Endodermal cell (in vitro differentiated cells): ENCODE measurements at regions not wholly inside any gene's neighbourhood (a gene's known extent, or its start where the extent isn't known, plus 50 kb on each side); places are given as distances from the start of the nearest gene placed in this dataset.
A peak's percentile ranks its signal among the peaks of the same experiment; 100 is the strongest.
"Not testable (repeated sequence)": the region's sequence is repeated elsewhere in the genome, so short reads cannot be mapped to it uniquely, and the experiment has no call there.

Source experiments
- DNase-seq: peaks from one replicate; pipeline ENCODE4 v3.0.0-alpha.2; 2017
- H3K27ac ChIP-seq: 2 replicates; pipeline ENCODE4 v1.5.1; 2013; ENCODE audit warnings: mild to moderate bottlenecking, low read depth, low read length, moderate library complexity
- H3K27me3 ChIP-seq: 2 replicates; pipeline ENCODE4 v1.6.1; 2013; ENCODE audit warnings: mild to moderate bottlenecking, low read length, moderate library complexity; ENCODE audit not compliant: insufficient read depth, control insufficient read depth, poor library complexity, severe bottlenecking
- H3K36me3 ChIP-seq: 2 replicates; pipeline ENCODE4 v1.7.0; 2013; ENCODE audit warnings: mild to moderate bottlenecking, low read length, moderate library complexity; ENCODE audit not compliant: control insufficient read depth, insufficient read depth
- H3K4me1 ChIP-seq: one replicate; pipeline ENCODE4 v1.7.0; 2013; ENCODE audit warnings: low read length; ENCODE audit not compliant: control insufficient read depth, insufficient read depth
- H3K4me3 ChIP-seq: 2 replicates; pipeline ENCODE4 v1.5.1; 2013; ENCODE audit warnings: mild to moderate bottlenecking, low read length, moderate library complexity
- H3K9ac ChIP-seq: 2 replicates; pipeline ENCODE4 v1.6.1; 2013; ENCODE audit warnings: mild to moderate bottlenecking, low read length, moderate library complexity; ENCODE audit not compliant: poor library complexity, severe bottlenecking; ENCODE audit errors: extremely low read depth
- H3K9me3 ChIP-seq: 2 replicates; pipeline ENCODE4 v1.6.1; 2013; ENCODE audit warnings: mild to moderate bottlenecking, low read length, moderate library complexity; ENCODE audit not compliant: control insufficient read depth
- H3K27ac Mint-ChIP-seq: 2 replicates; pipeline ENCODE4 v1.8.0; 2020; ENCODE audit warnings: mixed read lengths
- H3K27me3 Mint-ChIP-seq: 2 replicates; pipeline ENCODE4 v1.8.0; 2021; ENCODE audit warnings: mild to moderate bottlenecking, mixed read lengths; ENCODE audit not compliant: insufficient read depth
- H3K36me3 Mint-ChIP-seq: 2 replicates; pipeline ENCODE4 v1.8.0; 2020; ENCODE audit warnings: low read depth, mixed read lengths
- H3K4me1 Mint-ChIP-seq: 2 replicates; pipeline ENCODE4 v1.8.0; 2020; ENCODE audit warnings: mixed read lengths
- H3K4me3 Mint-ChIP-seq: 2 replicates; pipeline ENCODE4 v1.8.0; 2020; ENCODE audit warnings: mild to moderate bottlenecking, moderate library complexity, mixed read lengths
- H3K9me3 Mint-ChIP-seq: 2 replicates; pipeline ENCODE4 v1.8.0; 2020; ENCODE audit warnings: mild to moderate bottlenecking, mixed read lengths
- CTCF ChIP-seq: fragments of 200-600 bp; sonication (generic); conservative IDR thresholded peaks from 2 replicates; pipeline ENCODE4 v1.5.0; 2021; ENCODE audit warnings: antibody characterized with exemption, mild to moderate bottlenecking
- WGBS, 2 experiments: methylation state at CpG; one replicate each; pipeline versions ENCODE4 v1.1.5 to v1.1.7; 2013; ENCODE audit warnings: missing lambda C conversion rate in 2 of 2, mixed read lengths in 1 of 2; ENCODE audit not compliant: insufficient coverage in 1 of 2, insufficient read length in 1 of 2; 5-methylcytosine and 5-hydroxymethylcytosine counted together

- no peak for DNase-seq
- no peaks in the 10 kb centered on the region for H3K9me3 Mint-ChIP-seq
- H3K4me1 Mint-ChIP-seq, result peaks cover 28% of the 10 kb centered on the region
- no peak overlapping the region for H3K27ac Mint-ChIP-seq
- TF ChIP-seq CTCF, result no peak
- WGBS, 2 experiments, result 92 to 100% methylated on average over 2 to 8 of the region's 8 CpGs
- H3K27me3 Mint-ChIP-seq, result no peaks in the 10 kb centered on the region
- peaks cover 4% of the 10 kb centered on the region for H3K4me1 ChIP-seq
- no peaks in the 10 kb centered on the region for H3K27me3 ChIP-seq
- H3K9ac ChIP-seq, result no peak overlapping the region
- no peaks in the 10 kb centered on the region for H3K36me3 ChIP-seq
- H3K4me3 ChIP-seq, result no peak overlapping the region
- no peak overlapping the region for H3K27ac ChIP-seq
- no peak overlapping the region for H3K4me3 Mint-ChIP-seq
- no peaks in the 10 kb centered on the region for H3K9me3 ChIP-seq
- H3K36me3 Mint-ChIP-seq, result no peaks in the 10 kb centered on the region
Observed at GRCh38 chr10:34940436-34940835, 125.3 kb upstream of the PARD3 start.

- WGBS, 2 experiments, result 94 to 95% methylated on average over 5 to 6 of the region's 6 CpGs
- no peak overlapping the region for H3K4me3 ChIP-seq
Observed at GRCh38 chr10:34938399-34938670, 123.2 kb upstream of the PARD3 start.

GRCh38 chr10:34937643-34938398 lies 122.7 kb upstream of the PARD3 start:
- H3K27me3 ChIP-seq, H3K36me3 Mint-ChIP-seq, DNase-seq, H3K4me3 ChIP-seq, H3K9ac ChIP-seq, H3K9me3 Mint-ChIP-seq, H3K27me3 Mint-ChIP-seq, H3K27ac ChIP-seq, H3K36me3 ChIP-seq, H3K4me3 Mint-ChIP-seq, H3K4me1 ChIP-seq, H3K9me3 ChIP-seq, H3K27ac Mint-ChIP-seq: not testable (repeated sequence)
- peaks cover 21% of the 10 kb centered on the region for H3K4me1 Mint-ChIP-seq
- WGBS, 2 experiments, result 59 to 62% methylated on average over 6 to 7 of the region's 7 CpGs
- peak; percentile 79 for TF ChIP-seq CTCF

More at GRCh38 chr10:34938399-34938670, 123.2 kb upstream of the PARD3 start:
- peaks cover 21% of the 10 kb centered on the region for H3K4me1 Mint-ChIP-seq
- Histone ChIP-seq H3K27ac (no peak overlapping the region), H3K4me1 (no peaks in the 10 kb centered on the region), H3K9ac (no peak overlapping the region), H3K9me3 (no peaks in the 10 kb centered on the region), H3K36me3 (no peaks in the 10 kb centered on the region), H3K27me3 (no peaks in the 10 kb centered on the region)
- no peak for TF ChIP-seq CTCF
- no peaks in the 10 kb centered on the region for H3K36me3 Mint-ChIP-seq
- no peak overlapping the region for H3K4me3 Mint-ChIP-seq
- H3K27me3 Mint-ChIP-seq, result no peaks in the 10 kb centered on the region
- DNase-seq, result no peak
- H3K9me3 Mint-ChIP-seq, result no peaks in the 10 kb centered on the region
- no peak overlapping the region for H3K27ac Mint-ChIP-seq
